ENCODE measurements at regions not wholly inside any gene's neighbourhood (a gene's known extent, or its start where the extent isn't known, plus 50 kb on each side); places are given as distances from the start of the nearest gene placed in this dataset.

- TF ChIP-seq EZH2 (IDR thresholded peaks at IDR 0.05; ENCODE audit: borderline replicate concordance, low read depth, low read length, poor library complexity, severe bottlenecking) (no peak), CTCF (conservative IDR thresholded peaks at IDR 0.05; ENCODE audit: low read depth, low read length) (no peak)
Measured at GRCh38 chr3:151550642-151551041, 89.8 kb upstream of the IGSF10 start.
